Liver (tissue), 8 donors: ENCODE measurements at regions not wholly inside any gene's neighbourhood (a gene's known extent, or its start where the extent isn't known, plus 50 kb on each side); places are given as distances from the start of the nearest gene placed in this dataset.

ENCODE experiments used
- DNase-seq: peaks from one replicate; pipeline ENCODE4 v3.0.0-alpha.2; 2017; ENCODE audit warnings: low spot score
- H3K27ac ChIP-seq, 2 donors: one replicate each; pipeline ENCODE4 v1.7.0; 2013; ENCODE audit warnings: inconsistent platforms in 2 of 2, low read length in 2 of 2, control low read depth in 1 of 2, low read depth in 1 of 2, mild to moderate bottlenecking in 1 of 2
- H3K27me3 ChIP-seq, 4 donors: one replicate each; pipeline versions ENCODE4 v1.6.1 to v1.7.0; 2013; ENCODE audit warnings: low read length in 3 of 4, inconsistent platforms in 1 of 4, mild to moderate bottlenecking in 1 of 4, moderate library complexity in 1 of 4; ENCODE audit not compliant: control insufficient read depth in 4 of 4, insufficient read depth in 4 of 4
- H3K36me3 ChIP-seq, 4 donors: one replicate each; pipeline versions ENCODE4 v1.6.1 to v1.7.0; 2013; ENCODE audit warnings: low read length in 3 of 4, mild to moderate bottlenecking in 3 of 4, low read depth in 1 of 4, moderate library complexity in 1 of 4; ENCODE audit not compliant: control insufficient read depth in 4 of 4, insufficient read depth in 3 of 4
- H3K4me1 ChIP-seq, 4 donors: one replicate each; pipeline versions ENCODE4 v1.6.1 to v1.7.0; 2013; ENCODE audit warnings: low read length in 3 of 4, mild to moderate bottlenecking in 3 of 4, moderate library complexity in 1 of 4; ENCODE audit not compliant: control insufficient read depth in 4 of 4, insufficient read depth in 4 of 4
- H3K4me3 ChIP-seq, 3 donors: one replicate each; pipeline versions ENCODE4 v1.6.1 to v1.7.0; 2013; ENCODE audit warnings: low read length in 3 of 3, control low read depth in 1 of 3, low read depth in 1 of 3, mild to moderate bottlenecking in 1 of 3
- H3K9ac ChIP-seq, 2 donors: one replicate each; pipeline ENCODE4 v1.7.0; 2013; ENCODE audit warnings: low read length in 2 of 2, mild to moderate bottlenecking in 2 of 2, moderate library complexity in 2 of 2, control low read depth in 1 of 2, low read depth in 1 of 2
- H3K9me3 ChIP-seq, 4 donors: one replicate each; pipeline versions ENCODE4 v1.6.1 to v1.7.0; 2013; ENCODE audit warnings: low read length in 3 of 4; ENCODE audit not compliant: control insufficient read depth in 4 of 4
- ATF3 ChIP-seq: IDR thresholded peaks from 2 replicates; pipeline ENCODE4 v1.6.1; 2016; ENCODE audit warnings: antibody characterized with exemption
- CTCF ChIP-seq: fragments of 150-350 bp; IDR thresholded peaks from 2 replicates; pipeline ENCODE4 v1.5.1; 2017; ENCODE audit warnings: improper control_type of control experiment, low read depth, low read length; ENCODE audit not compliant: missing input control
- EGR1 ChIP-seq, 2 donors: IDR thresholded peaks; 2 replicates each; pipeline ENCODE4 v1.6.1; 2016 to 2018; ENCODE audit warnings: antibody characterized with exemption in 2 of 2, low read depth in 2 of 2
- FOXA1 ChIP-seq: IDR thresholded peaks from 2 replicates; pipeline ENCODE4 v1.6.1; 2016; ENCODE audit warnings: antibody characterized with exemption
- FOXA2 ChIP-seq: IDR thresholded peaks from 2 replicates; pipeline ENCODE4 v1.6.1; 2016; ENCODE audit warnings: antibody characterized with exemption
- GABPA ChIP-seq, 2 donors: IDR thresholded peaks in 1 of 2; conservative IDR thresholded peaks in 1 of 2; 2 replicates each; pipeline ENCODE4 v1.6.1; 2016; ENCODE audit warnings: antibody characterized with exemption in 2 of 2, mild to moderate bottlenecking in 1 of 2, moderate library complexity in 1 of 2
- HNF4A ChIP-seq, 2 donors: conservative IDR thresholded peaks; 2 replicates each; pipeline ENCODE4 v1.6.1; 2016; ENCODE audit warnings: antibody characterized with exemption in 2 of 2, mild to moderate bottlenecking in 2 of 2
- HNF4G ChIP-seq: IDR thresholded peaks from 2 replicates; pipeline ENCODE4 v1.6.1; 2016; ENCODE audit warnings: antibody characterized with exemption
- JUND ChIP-seq, 2 donors: IDR thresholded peaks; 2 replicates each; pipeline ENCODE4 v1.6.1; 2016; ENCODE audit warnings: antibody characterized with exemption in 2 of 2
- MAX ChIP-seq: IDR thresholded peaks from 2 replicates; pipeline ENCODE4 v1.6.1; 2016; ENCODE audit warnings: antibody characterized with exemption
- NR2F2 ChIP-seq: IDR thresholded peaks from 2 replicates; pipeline ENCODE4 v1.6.1; 2016; ENCODE audit warnings: antibody characterized with exemption
- RAD21 ChIP-seq, 2 donors: IDR thresholded peaks; 2 replicates each; pipeline ENCODE4 v1.6.1; 2016; ENCODE audit warnings: antibody characterized with exemption in 2 of 2, mild to moderate bottlenecking in 2 of 2
- REST ChIP-seq: IDR thresholded peaks from 2 replicates; pipeline ENCODE4 v1.6.1; 2016; ENCODE audit warnings: antibody characterized with exemption, mild to moderate bottlenecking
- SP1 ChIP-seq: IDR thresholded peaks from 2 replicates; pipeline ENCODE4 v1.6.1; 2018; ENCODE audit warnings: antibody characterized with exemption, mild to moderate bottlenecking
- TAF1 ChIP-seq: conservative IDR thresholded peaks from 2 replicates; pipeline ENCODE4 v1.6.1; 2016; ENCODE audit warnings: antibody characterized with exemption, mild to moderate bottlenecking
- ZBTB33 ChIP-seq: IDR thresholded peaks from 2 replicates; pipeline ENCODE4 v1.6.1; 2016; ENCODE audit warnings: antibody characterized with exemption
- WGBS: extraction: QIAGEN DNeasy Blood & Tissue Kit; methylation state at CpG from one replicate; pipeline ENCODE4 v1.1.7; 2013; 5-methylcytosine and 5-hydroxymethylcytosine counted together
- donor health status: healthy.
- donor health status: healthy.
- donor health status: healthy.
- donor health status: healthy.
- donor health status: healthy.

- H3K9me3 ChIP-seq, result peaks cover 0 to 3% (median 0%) of the 10 kb centered on the region in 4 donors
- H3K4me1 ChIP-seq, result no peaks in the 10 kb centered on the region
- no peak overlapping the region for H3K4me3 ChIP-seq
- no peaks in the 10 kb centered on the region for H3K27me3 ChIP-seq
- no peaks in the 10 kb centered on the region for H3K36me3 ChIP-seq
- no peak overlapping the region for H3K9ac ChIP-seq
- TF ChIP-seq NR2F2 (no peak), TAF1 (no peak), EGR1 (IDR thresholded peaks at IDR 0.05; ENCODE audit: low read depth in 2 of 2) (no peak), HNF4G (no peak), ATF3 (no peak), SP1 (no peak), JUND (IDR thresholded peaks at IDR 0.05) (no peak)
- DNase-seq, result no peak
- 89% methylated on average over 2 of the region's 2 CpGs for WGBS
- no peak overlapping the region for H3K27ac ChIP-seq
Measured at GRCh38 chr1:66431999-66432398, 102.0 kb upstream of the SGIP1 start.

GRCh38 chr1:66433611-66434010 lies 100.3 kb upstream of the SGIP1 start:
- Histone ChIP-seq H3K36me3 (no peaks in the 10 kb centered on the region), H3K27me3 (no peaks in the 10 kb centered on the region), H3K4me1 (no peaks in the 10 kb centered on the region), H3K27ac (no peak overlapping the region), H3K4me3 (no peak overlapping the region), H3K9me3 (peaks cover 0 to 2% (median 0%) of the 10 kb centered on the region in 4 donors), H3K9ac (no peak overlapping the region)
- DNase-seq, result no peak
- TF ChIP-seq NR2F2 (no peak), ZBTB33 (no peak), RAD21 (IDR thresholded peaks at IDR 0.05) (no peak), HNF4A (conservative IDR thresholded peaks at IDR 0.05) (no peak), TAF1 (no peak), JUND (IDR thresholded peaks at IDR 0.05) (no peak), HNF4G (no peak), CTCF (no peak), FOXA2 (no peak), GABPA (IDR thresholded peaks at IDR 0.05 in 1 of 2, conservative IDR thresholded peaks at IDR 0.05 in 1 of 2) (no peak), SP1 (no peak), ATF3 (no peak), FOXA1 (no peak), MAX (no peak), EGR1 (IDR thresholded peaks at IDR 0.05; ENCODE audit: low read depth in 2 of 2) (no peak), REST (no peak)
